ENCODE measurements at regions not wholly inside any gene's neighbourhood (a gene's known extent, or its start where the extent isn't known, plus 50 kb on each side); places are given as distances from the start of the nearest gene placed in this dataset.
"Not testable (repeated sequence)": the region's sequence is repeated elsewhere in the genome, so short reads cannot be mapped to it uniquely, and the experiment has no call there.

- no peak overlapping the region for H3K4me3 ChIP-seq
- H3K36me3 ChIP-seq: no peaks in the 10 kb centered on the region
- peak; percentile 3 for DNase-seq
- H3K4me1 ChIP-seq: no peaks in the 10 kb centered on the region
- in situ Hi-C loops (cut with MboI; ENCODE audit: low pct_ligation_motif_present in 1 of 4, low pct_unique_long_range_greater_than_20kb in 1 of 4, low sequenced_read_pairs in 3 of 4): no loop called here
- intact Hi-C loops (cut with DNase I; ENCODE audit: low total_unique reads): loop anchor here (10.0 kb wide), 1 partner anchor 998 kb away; no protein-coding TSS in a partner anchor
- TF ChIP-seq EP300 (IDR thresholded peaks at IDR 0.05; ENCODE audit: low read depth) (no peak), CTCF (IDR thresholded peaks at IDR 0.05) (no peak), POLR2AphosphoS5 (IDR thresholded peaks at IDR 0.05) (no peak), POLR2A (IDR thresholded peaks at IDR 0.05) (no peak)
- H3K27ac ChIP-seq: no peak overlapping the region
- no peaks in the 10 kb centered on the region for H3K27me3 ChIP-seq
- no peaks in the 10 kb centered on the region for H3K9me3 ChIP-seq
- 69% methylated on average over 5 of the region's 5 CpGs; no CpG with 5 or more reads in 1 of the 2 donors for whole genome bisulfite sequencing, 2 donors (ENCODE audit: low coverage in 1 of 2)
Observed at GRCh38 chr14:105882626-105883025, 356.2 kb downstream of the TMEM121 start.

GRCh38 chr14:105883066-105884005 lies 357.0 kb downstream of the TMEM121 start:
- no peaks in the 10 kb centered on the region for H3K36me3 ChIP-seq
- no peaks in the 10 kb centered on the region for H3K4me1 ChIP-seq
- WGBS, 2 donors (ENCODE audit: low coverage in 1 of 2): 80% methylated on average over 13 of the region's 17 CpGs; no CpG with 5 or more reads in 1 of the 2 donors
- no peaks in the 10 kb centered on the region for H3K9me3 ChIP-seq
- H3K4me3 ChIP-seq: no peak overlapping the region
- no peak overlapping the region for H3K27ac ChIP-seq
- TF ChIP-seq POLR2A (IDR thresholded peaks at IDR 0.05) (no peak), POLR2AphosphoS5 (IDR thresholded peaks at IDR 0.05) (no peak), CTCF (IDR thresholded peaks at IDR 0.05) (no peak), EP300 (IDR thresholded peaks at IDR 0.05; ENCODE audit: low read depth) (no peak)
- in situ Hi-C loops (cut with MboI; ENCODE audit: low pct_ligation_motif_present in 1 of 4, low pct_unique_long_range_greater_than_20kb in 1 of 4, low sequenced_read_pairs in 3 of 4): no loop called here
- no peaks in the 10 kb centered on the region for H3K27me3 ChIP-seq
- intact Hi-C loops (cut with DNase I; ENCODE audit: low total_unique reads): loop anchor here (10.0 kb wide), 1 partner anchor 999 kb away; no protein-coding TSS in a partner anchor
- peak; percentile 2 for DNase-seq

GRCh38 chr14:105884192-105884807 lies 357.9 kb downstream of the TMEM121 start:
- H3K4me3 ChIP-seq; H3K36me3 ChIP-seq; in situ Hi-C loops (cut with MboI; ENCODE audit: low pct_ligation_motif_present in 1 of 4, low pct_unique_long_range_greater_than_20kb in 1 of 4, low sequenced_read_pairs in 3 of 4); H3K27me3 ChIP-seq; H3K27ac ChIP-seq; H3K4me1 ChIP-seq; H3K9me3 ChIP-seq; DNase-seq: not testable (repeated sequence)
- intact Hi-C loops (cut with DNase I; ENCODE audit: low total_unique reads): loop anchor here (10.0 kb wide), 1 partner anchor 999 kb away; no protein-coding TSS in a partner anchor
- WGBS, 2 donors (ENCODE audit: low coverage in 1 of 2): 90% methylated on average over 12 of the region's 17 CpGs; no CpG with 5 or more reads in 1 of the 2 donors

GRCh38 chr14:105884808-105885281 lies 358.5 kb downstream of the TMEM121 start:
- H3K27me3 ChIP-seq: no peaks in the 10 kb centered on the region
- TF ChIP-seq CTCF (IDR thresholded peaks at IDR 0.05): no peak
- no peak overlapping the region for H3K27ac ChIP-seq
- H3K36me3 ChIP-seq: no peaks in the 10 kb centered on the region
- in situ Hi-C loops (cut with MboI; ENCODE audit: low pct_ligation_motif_present in 1 of 4, low pct_unique_long_range_greater_than_20kb in 1 of 4, low sequenced_read_pairs in 3 of 4): no loop called here
- no peak overlapping the region for H3K4me3 ChIP-seq
- H3K9me3 ChIP-seq: no peaks in the 10 kb centered on the region
- intact Hi-C loops (cut with DNase I; ENCODE audit: low total_unique reads): loop anchor here (10.0 kb wide), 1 partner anchor 1000 kb away; no protein-coding TSS in a partner anchor
- H3K4me1 ChIP-seq: no peaks in the 10 kb centered on the region
- DNase-seq: no peak
- 81% methylated on average over 10 of the region's 13 CpGs; no CpG with 5 or more reads in 1 of the 2 donors for WGBS, 2 donors (ENCODE audit: low coverage in 1 of 2)
